CD14-positive monocyte (primary cell): ENCODE measurements at regions not wholly inside any gene's neighbourhood (a gene's known extent, or its start where the extent isn't known, plus 50 kb on each side); places are given as distances from the start of the nearest gene placed in this dataset.

Experiments
- DNase-seq, 3 donors: peaks; one replicate each; pipeline ENCODE4 v3.0.0-alpha.2; 2011 to 2022
- H2AFZ ChIP-seq: 2 replicates; pipeline ENCODE4 v1.6.0; 2012; ENCODE audit warnings: mild to moderate bottlenecking, low read depth, low read length, inconsistent platforms; ENCODE audit not compliant: insufficient read depth, poor library complexity, severe bottlenecking
- H3K27ac ChIP-seq, 2 donors: 1 replicate in 1 of 2; 2 replicates in 1 of 2; pipeline ENCODE4 v1.5.1; 2012 to 2013; ENCODE audit warnings: low read length in 2 of 2, control low read depth in 1 of 2, inconsistent platforms in 1 of 2, low read depth in 1 of 2, mild to moderate bottlenecking in 1 of 2
- H3K27me3 ChIP-seq, 2 donors: one replicate each; pipeline versions ENCODE4 v1.6.0 to v1.6.1; 2011 to 2013; ENCODE audit warnings: low read length in 2 of 2; ENCODE audit not compliant: control insufficient read depth in 2 of 2, insufficient read depth in 2 of 2
- H3K36me3 ChIP-seq, 2 donors: replicated peaks in 1 of 2; 1 replicate in 1 of 2; 2 replicates in 1 of 2; pipeline versions ENCODE4 v1.5.1 to v1.6.1; 2012 to 2013; ENCODE audit warnings: low read length in 2 of 2, control low read depth in 1 of 2, inconsistent platforms in 1 of 2, mild to moderate bottlenecking in 1 of 2; ENCODE audit not compliant: insufficient read depth in 2 of 2, control insufficient read depth in 1 of 2
- H3K4me1 ChIP-seq, 2 donors: 1 replicate in 1 of 2; 2 replicates in 1 of 2; pipeline versions ENCODE4 v1.5.1 to v1.6.1; 2012 to 2013; ENCODE audit warnings: low read length in 2 of 2, control low read depth in 1 of 2, inconsistent platforms in 1 of 2, mild to moderate bottlenecking in 1 of 2, moderate library complexity in 1 of 2; ENCODE audit not compliant: insufficient read depth in 2 of 2, control insufficient read depth in 1 of 2
- H3K4me2 ChIP-seq: replicated peaks from 2 replicates; pipeline ENCODE3; 2012; ENCODE audit warnings: low read length, moderate library complexity, mild to moderate bottlenecking; ENCODE audit not compliant: poor library complexity, severe bottlenecking; ENCODE audit errors: extremely low read depth
- H3K4me3 ChIP-seq, 3 experiments: fragments of 200-600 bp in 1 of 3; sonication (generic) in 1 of 3; replicated peaks in 1 of 3; 1 replicate in 2 of 3; 2 replicates in 1 of 3; pipeline ENCODE4 v1.5.1; 2011 to 2013; ENCODE audit warnings: low read length in 3 of 3, mild to moderate bottlenecking in 3 of 3, control low read depth in 2 of 3, low read depth in 2 of 3, inconsistent platforms in 1 of 3, moderate library complexity in 1 of 3
- H3K79me2 ChIP-seq: 2 replicates; pipeline ENCODE4 v1.6.0; 2012; ENCODE audit warnings: mild to moderate bottlenecking, control low read depth, inconsistent platforms, low read length, moderate library complexity; ENCODE audit not compliant: insufficient read depth
- H3K9ac ChIP-seq: 2 replicates; pipeline ENCODE4 v1.6.0; 2017; ENCODE audit warnings: low read length, mild to moderate bottlenecking; ENCODE audit not compliant: insufficient read depth, poor library complexity, severe bottlenecking
- H3K9me3 ChIP-seq, 2 donors: replicated peaks in 1 of 2; 1 replicate in 1 of 2; 2 replicates in 1 of 2; pipeline versions ENCODE4 v1.5.1 to v1.6.1; 2012 to 2013; ENCODE audit warnings: low read length in 2 of 2, control low read depth in 1 of 2; ENCODE audit not compliant: control insufficient read depth in 1 of 2, insufficient read depth in 1 of 2
- H4K20me1 ChIP-seq: 2 replicates; pipeline ENCODE4 v1.6.0; 2012; ENCODE audit warnings: mild to moderate bottlenecking, low read length, control low read depth, moderate library complexity; ENCODE audit not compliant: insufficient read depth
- H3K27ac Mint-ChIP-seq, 7 donors: one replicate each; pipeline ENCODE4 v1.8.0; 2020; ENCODE audit warnings: mild to moderate bottlenecking in 7 of 7, mixed read lengths in 7 of 7, moderate library complexity in 6 of 7, inconsistent platforms in 2 of 7
- H3K27me3 Mint-ChIP-seq, 3 donors: one replicate each; pipeline ENCODE4 v1.8.0; 2021 to 2022; ENCODE audit warnings: low read depth in 3 of 3, mild to moderate bottlenecking in 3 of 3, mixed read lengths in 3 of 3, moderate library complexity in 3 of 3, inconsistent platforms in 1 of 3
- H3K36me3 Mint-ChIP-seq, 2 donors: one replicate each; pipeline ENCODE4 v1.8.0; 2020; ENCODE audit warnings: mixed read lengths in 2 of 2, inconsistent platforms in 1 of 2, mild to moderate bottlenecking in 1 of 2
- H3K4me1 Mint-ChIP-seq: one replicate; pipeline ENCODE4 v1.8.0; 2020; ENCODE audit warnings: mild to moderate bottlenecking, mixed read lengths
- H3K4me3 Mint-ChIP-seq, 2 donors: one replicate each; pipeline ENCODE4 v1.8.0; 2020; ENCODE audit warnings: mild to moderate bottlenecking in 2 of 2, mixed read lengths in 2 of 2, moderate library complexity in 1 of 2
- H3K9me3 Mint-ChIP-seq, 7 donors: one replicate each; pipeline ENCODE4 v1.8.0; 2020 to 2022; ENCODE audit warnings: mixed read lengths in 7 of 7, mild to moderate bottlenecking in 6 of 7, moderate library complexity in 6 of 7, inconsistent platforms in 2 of 7
- WGBS: methylation state at CpG from one replicate; pipeline ENCODE4 v1.1.5; 2013; ENCODE audit warnings: missing lambda C conversion rate; ENCODE audit not compliant: insufficient coverage; 5-methylcytosine and 5-hydroxymethylcytosine counted together
- intact Hi-C, 2 donors: fragments of 100-400 bp; cut with micrococcal nuclease; formaldehyde crosslinking; loops; one replicate each; pipeline versions ENCODE4 v1.15.0 to v1.15.1; 2023
- TF ChIP-seq, protein P1 (sequence below): fragments of 200-600 bp; IDR thresholded peaks from one replicate; pipeline ENCODE4 v1.8.0; 2022; ENCODE audit warnings: antibody characterized with exemption, mild to moderate bottlenecking

DNA sequence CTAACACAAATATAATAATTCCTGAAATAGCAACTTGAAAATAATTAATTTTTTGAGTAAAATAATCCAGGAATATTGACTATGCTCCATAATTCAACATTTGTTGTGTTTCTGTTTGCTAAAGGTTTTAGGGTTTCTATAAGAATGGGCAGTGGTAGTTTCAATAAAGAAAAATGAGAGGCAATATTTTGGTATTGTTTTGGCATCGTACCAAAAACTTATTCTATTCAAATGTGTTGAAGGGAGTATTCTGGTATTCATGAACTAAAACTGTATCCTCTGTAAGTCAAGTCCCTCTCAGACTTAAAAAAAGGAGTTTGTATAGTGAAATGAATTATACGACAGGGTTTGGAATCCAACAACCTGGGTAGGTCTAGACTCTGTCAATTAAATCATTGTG is 1245.6 kb upstream of the CELF4 start:
- Mint-ChIP-seq H3K36me3 (no peaks in the 10 kb centered on the region), H3K4me3 (no peak overlapping the region), H3K4me1 (no peaks in the 10 kb centered on the region), H3K27me3 (no peaks in the 10 kb centered on the region), H3K9me3 (peaks cover 0 to 5% (median 2%) of the 10 kb centered on the region in 7 donors), H3K27ac (no peak overlapping the region)
- intact Hi-C loops = no loop called here
- WGBS = no CpG with 5 or more reads among the region's 2 CpGs
- Histone ChIP-seq H3K79me2 (no peaks in the 10 kb centered on the region), H3K4me2 (no peak overlapping the region), H4K20me1 (no peaks in the 10 kb centered on the region), H2AFZ (no peak overlapping the region), H3K4me1 (no peaks in the 10 kb centered on the region), H3K9me3 (no peaks in the 10 kb centered on the region), H3K4me3 (no peak overlapping the region), H3K9ac (no peak overlapping the region), H3K27ac (no peak overlapping the region), H3K36me3 (no peaks in the 10 kb centered on the region), H3K27me3 (no peaks in the 10 kb centered on the region)
- TF ChIP-seq, protein P1, sequence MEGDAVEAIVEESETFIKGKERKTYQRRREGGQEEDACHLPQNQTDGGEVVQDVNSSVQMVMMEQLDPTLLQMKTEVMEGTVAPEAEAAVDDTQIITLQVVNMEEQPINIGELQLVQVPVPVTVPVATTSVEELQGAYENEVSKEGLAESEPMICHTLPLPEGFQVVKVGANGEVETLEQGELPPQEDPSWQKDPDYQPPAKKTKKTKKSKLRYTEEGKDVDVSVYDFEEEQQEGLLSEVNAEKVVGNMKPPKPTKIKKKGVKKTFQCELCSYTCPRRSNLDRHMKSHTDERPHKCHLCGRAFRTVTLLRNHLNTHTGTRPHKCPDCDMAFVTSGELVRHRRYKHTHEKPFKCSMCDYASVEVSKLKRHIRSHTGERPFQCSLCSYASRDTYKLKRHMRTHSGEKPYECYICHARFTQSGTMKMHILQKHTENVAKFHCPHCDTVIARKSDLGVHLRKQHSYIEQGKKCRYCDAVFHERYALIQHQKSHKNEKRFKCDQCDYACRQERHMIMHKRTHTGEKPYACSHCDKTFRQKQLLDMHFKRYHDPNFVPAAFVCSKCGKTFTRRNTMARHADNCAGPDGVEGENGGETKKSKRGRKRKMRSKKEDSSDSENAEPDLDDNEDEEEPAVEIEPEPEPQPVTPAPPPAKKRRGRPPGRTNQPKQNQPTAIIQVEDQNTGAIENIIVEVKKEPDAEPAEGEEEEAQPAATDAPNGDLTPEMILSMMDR = no peak
- no peak for DNase-seq

DNA sequence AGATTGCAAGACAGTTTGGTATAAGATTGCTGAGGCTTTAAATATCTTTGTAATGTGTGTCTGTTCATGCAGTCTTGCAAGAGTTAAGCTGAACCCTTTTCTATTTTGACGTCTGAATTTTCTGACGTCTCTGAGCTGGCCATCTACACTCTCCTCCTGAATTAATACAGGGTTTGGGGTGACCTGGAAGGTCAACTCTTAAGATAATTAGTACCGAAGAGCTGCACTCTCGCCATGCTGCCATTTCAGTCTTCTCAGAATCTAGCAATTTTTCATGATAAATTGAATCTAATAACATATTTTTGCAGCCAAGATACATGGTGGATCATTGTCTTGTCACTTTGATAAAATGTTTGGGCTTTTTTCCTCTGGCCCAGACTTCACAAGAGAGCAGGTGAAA is 1245.2 kb upstream of the CELF4 start:
- H3K36me3 Mint-ChIP-seq = no peaks in the 10 kb centered on the region

More for the DNA sequence above, 1245.2 kb upstream of the CELF4 start:
- no peaks in the 10 kb centered on the region for H4K20me1 ChIP-seq
- no peak overlapping the region for H3K4me2 ChIP-seq
- H3K36me3 ChIP-seq = no peaks in the 10 kb centered on the region
- no peaks in the 10 kb centered on the region for H3K4me1 ChIP-seq
- H3K79me2 ChIP-seq = no peaks in the 10 kb centered on the region
- WGBS = no CpG with 5 or more reads among the region's 4 CpGs
- H3K9ac ChIP-seq = no peak overlapping the region
- H3K27ac Mint-ChIP-seq = no peak overlapping the region
- DNase-seq = no peak
- no peak overlapping the region for H3K4me3 ChIP-seq
- no peak overlapping the region for H2AFZ ChIP-seq
- H3K9me3 ChIP-seq = no peaks in the 10 kb centered on the region
- H3K9me3 Mint-ChIP-seq = peaks cover 0 to 6% (median 2%) of the 10 kb centered on the region in 7 donors
- H3K4me1 Mint-ChIP-seq = no peaks in the 10 kb centered on the region
- intact Hi-C loops = no loop called here
- no peaks in the 10 kb centered on the region for H3K27me3 Mint-ChIP-seq
- no peak overlapping the region for H3K27ac ChIP-seq
- H3K27me3 ChIP-seq = no peaks in the 10 kb centered on the region
- no peak overlapping the region for H3K4me3 Mint-ChIP-seq
- TF ChIP-seq, protein P1 = no peak
